Spleen (tissue), 3 donors: ENCODE measurements at regions not wholly inside any gene's neighbourhood (a gene's known extent, or its start where the extent isn't known, plus 50 kb on each side); places are given as distances from the start of the nearest gene placed in this dataset.

Experiments used
- POLR2A ChIP-seq, 3 donors: fragments of 450-650 bp; IDR thresholded peaks; one replicate each; pipeline ENCODE4 v1.5.1; 2017; ENCODE audit warnings: antibody characterized with exemption in 3 of 3, mild to moderate bottlenecking in 1 of 3
- POLR2AphosphoS5 ChIP-seq, 3 donors: sonication (generic); formaldehyde crosslinking; IDR thresholded peaks; one replicate each; pipeline ENCODE4 v1.5.1; 2017; ENCODE audit warnings: antibody characterized with exemption in 3 of 3

DNA sequence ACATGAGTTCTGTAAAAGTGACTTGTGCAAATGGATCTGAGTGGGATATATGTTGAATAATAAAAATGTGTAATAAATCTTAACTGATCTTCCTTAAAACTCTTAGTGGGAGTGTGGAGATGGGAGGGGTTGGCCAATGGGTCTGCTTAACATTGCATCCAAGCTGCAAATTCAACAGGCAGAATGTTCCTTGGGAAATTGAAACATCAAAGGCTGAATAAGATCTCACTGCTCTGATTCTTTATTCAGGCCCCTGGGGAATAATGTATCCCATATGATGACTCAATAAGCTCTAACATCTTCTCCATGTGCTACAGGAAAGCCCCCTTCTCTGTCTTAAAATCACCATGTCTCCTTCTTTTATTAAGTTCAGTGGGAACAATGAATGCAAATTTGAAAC, 373.2 kb upstream of the PODXL start:
- TF ChIP-seq POLR2AphosphoS5 (IDR thresholded peaks at IDR 0.05) (no peak), POLR2A (IDR thresholded peaks at IDR 0.05) (no peak)
